ENCODE measurements at regions not wholly inside any gene's neighbourhood (a gene's known extent, or its start where the extent isn't known, plus 50 kb on each side); places are given as distances from the start of the nearest gene placed in this dataset.

- TF ChIP-seq CTCF (IDR thresholded peaks at IDR 0.05) (no peak), POLR2A (IDR thresholded peaks at IDR 0.05) (no peak)
Measured at GRCh38 chr7:121485467-121486243, 89.5 kb upstream of the FAM3C start.
